PC-3 (cell line): ENCODE measurements at regions not wholly inside any gene's neighbourhood (a gene's known extent, or its start where the extent isn't known, plus 50 kb on each side); places are given as distances from the start of the nearest gene placed in this dataset.

Experiments
- ATAC-seq: fragments of 200-7000 bp; cut with Tn5 transposase; 2 replicates; pipeline ENCODE4 v1.9.1; 2020; ENCODE audit warnings: mild to moderate bottlenecking, moderate library complexity
- BruUV-seq: library from RNA; stranded (reverse); fragments of 400-500 nt; replicated peaks from 2 replicates; lab custom pipeline; 2021; lab: Mats Ljungman, UMichigan
- CTCF ChIA-PET: fragments of 300-600 bp; sonication (Branson Sonifier 250); formaldehyde crosslinking; loops from one replicate; lab custom pipeline; 2022; ENCODE audit warnings: antibody characterized with exemption; lab: Charles Lee
- POLR2A ChIA-PET: fragments of 300-600 bp; sonication (Branson Sonifier 250); formaldehyde crosslinking; loops from one replicate; lab custom pipeline; 2022; ENCODE audit warnings: antibody characterized with exemption; ENCODE audit not compliant: unreplicated experiment; lab: Charles Lee
- DNase-seq: peaks from one replicate; pipeline ENCODE4 v3.0.0-alpha.2; 2015
- H2AFZ ChIP-seq: fragments of 300-600 bp; sonication (generic); 2 replicates; pipeline ENCODE4 v1.6.0; 2016; ENCODE audit warnings: antibody characterized with exemption, low read length
- H3F3A ChIP-seq: fragments of 300-600 bp; sonication (generic); one replicate; pipeline ENCODE4 v1.6.0; 2017; ENCODE audit warnings: antibody characterized with exemption, low read length, control low read depth, mild to moderate bottlenecking; ENCODE audit not compliant: unreplicated experiment
- H3K27ac ChIP-seq: fragments of 300-600 bp; sonication (generic); 2 replicates; pipeline ENCODE4 v1.5.1; 2016; ENCODE audit warnings: mild to moderate bottlenecking, low read length
- H3K27me3 ChIP-seq: fragments of 300-600 bp; sonication (generic); 2 replicates; pipeline ENCODE4 v1.6.1; 2016; ENCODE audit warnings: low read length, mixed read lengths
- H3K36me3 ChIP-seq: fragments of 300-600 bp; sonication (generic); 2 replicates; pipeline ENCODE4 v1.6.1; 2016; ENCODE audit warnings: low read depth, mixed run types, low read length, mixed read lengths
- H3K4me1 ChIP-seq: fragments of 300-600 bp; sonication (generic); 2 replicates; pipeline ENCODE4 v1.5.1; 2016; ENCODE audit warnings: low read length; ENCODE audit not compliant: insufficient read depth
- H3K4me2 ChIP-seq: fragments of 300-600 bp; sonication (generic); 2 replicates; pipeline ENCODE4 v1.6.0; 2016; ENCODE audit warnings: low read length
- H3K4me3 ChIP-seq: fragments of 300-600 bp; sonication (generic); 2 replicates; pipeline ENCODE4 v1.5.1; 2016; ENCODE audit warnings: mild to moderate bottlenecking, low read length, mixed read lengths
- H3K79me2 ChIP-seq: fragments of 300-600 bp; sonication (generic); 2 replicates; pipeline ENCODE4 v1.6.1; 2017; ENCODE audit warnings: low read length, mixed read lengths
- H3K9ac ChIP-seq: fragments of 300-600 bp; sonication (generic); 2 replicates; pipeline ENCODE4 v1.6.0; 2016; ENCODE audit warnings: mild to moderate bottlenecking, low read length
- H3K9me2 ChIP-seq: fragments of 300-600 bp; sonication (generic); replicated peaks from 2 replicates; pipeline ENCODE4 v1.6.1; 2016; ENCODE audit warnings: mixed run types, low read length, mixed read lengths
- H3K9me3 ChIP-seq: fragments of 300-600 bp; sonication (generic); 2 replicates; pipeline ENCODE4 v1.6.1; 2016; ENCODE audit warnings: low read length, mixed read lengths
- H4K20me1 ChIP-seq: fragments of 300-600 bp; sonication (generic); 2 replicates; pipeline ENCODE4 v1.6.1; 2016; ENCODE audit warnings: low read length, mixed read lengths
- CTCF ChIP-seq: fragments of 300-600 bp; sonication (generic); conservative IDR thresholded peaks from 2 replicates; pipeline ENCODE4 v1.5.1; 2017; ENCODE audit warnings: antibody characterized with exemption, low read depth, mild to moderate bottlenecking, low read length
- EZH2 ChIP-seq: fragments of 300-600 bp; sonication (generic); IDR thresholded peaks from one replicate; pipeline ENCODE4 v1.6.1; 2017; ENCODE audit warnings: antibody characterized with exemption, mild to moderate bottlenecking, low read length; ENCODE audit not compliant: unreplicated experiment
- EZH2phosphoT487 ChIP-seq: fragments of 300-600 bp; sonication (generic); IDR thresholded peaks from 2 replicates; pipeline ENCODE4 v1.6.1; 2018; ENCODE audit warnings: mild to moderate bottlenecking, antibody characterized with exemption, low read length, borderline replicate concordance
- intact Hi-C: fragments of 100-400 bp; cut with micrococcal nuclease; formaldehyde crosslinking; loops from 2 replicates; pipeline ENCODE4 v1.9.0; 2023

GRCh38 chr13:31035185-31035965 is 102.9 kb downstream of the TEX26 start:
- no TSS peak for BruUV-seq
- no peak overlapping the region for H3K9ac ChIP-seq
- H4K20me1 ChIP-seq: no peaks in the 10 kb centered on the region
- peaks cover 37% of the 10 kb centered on the region for H3K27me3 ChIP-seq
- H2AFZ ChIP-seq: no peak overlapping the region
- H3K4me1 ChIP-seq: peaks cover 10% of the 10 kb centered on the region
- H3K4me3 ChIP-seq: no peak overlapping the region
- no peaks in the 10 kb centered on the region for H3K9me3 ChIP-seq
- intact Hi-C loops: no loop called here
- H3F3A ChIP-seq: no peaks in the 10 kb centered on the region
- no peaks in the 10 kb centered on the region for H3K36me3 ChIP-seq
- TF ChIP-seq EZH2phosphoT487 (no peak), EZH2 (no peak), CTCF (no peak)
- ChIA-PET POLR2A (no interaction called here), CTCF (no interaction called here)
- DNase-seq (no peak), ATAC-seq (no peak)
- H3K9me2 ChIP-seq: no peaks in the 10 kb centered on the region
- no peak overlapping the region for H3K4me2 ChIP-seq
- H3K27ac ChIP-seq: no peak overlapping the region
- H3K79me2 ChIP-seq: no peaks in the 10 kb centered on the region

- CTCF ChIA-PET: no interaction called here
- Histone ChIP-seq H3K4me2 (no peak overlapping the region), H3K9me2 (no peaks in the 10 kb centered on the region), H3K79me2 (no peaks in the 10 kb centered on the region), H3K27ac (no peak overlapping the region), H3K4me1 (no peaks in the 10 kb centered on the region), H2AFZ (no peak overlapping the region), H4K20me1 (no peaks in the 10 kb centered on the region), H3K9me3 (no peaks in the 10 kb centered on the region), H3K27me3 (peaks cover 44% of the 10 kb centered on the region), H3K9ac (no peak overlapping the region), H3F3A (no peaks in the 10 kb centered on the region), H3K4me3 (no peak overlapping the region), H3K36me3 (no peaks in the 10 kb centered on the region)
- DNase-seq (no peak), ATAC-seq (no peak)
- TF ChIP-seq EZH2 (no peak), EZH2phosphoT487 (no peak), CTCF (no peak)
- intact Hi-C loops: no loop called here
- POLR2A ChIA-PET: no interaction called here
- BruUV-seq: no TSS peak
Measured at GRCh38 chr13:31032528-31033113, 100.2 kb downstream of the TEX26 start.

GRCh38 chr13:31031482-31031881 is 99.0 kb downstream of the TEX26 start:
- peaks cover 42% of the 10 kb centered on the region for H3K27me3 ChIP-seq
- no peak overlapping the region for H3K4me3 ChIP-seq
- H3K4me1 ChIP-seq: no peaks in the 10 kb centered on the region
- H3K9me2 ChIP-seq: no peaks in the 10 kb centered on the region
- ChIA-PET POLR2A (no interaction called here), CTCF (no interaction called here)
- intact Hi-C loops: no loop called here
- BruUV-seq: no TSS peak
- no peak overlapping the region for H3K9ac ChIP-seq
- no peaks in the 10 kb centered on the region for H4K20me1 ChIP-seq
- no peak for DNase-seq
- no peak overlapping the region for H2AFZ ChIP-seq
- no peaks in the 10 kb centered on the region for H3K79me2 ChIP-seq
- no peaks in the 10 kb centered on the region for H3K9me3 ChIP-seq
- no peaks in the 10 kb centered on the region for H3K36me3 ChIP-seq
- H3K4me2 ChIP-seq: no peak overlapping the region
- no peaks in the 10 kb centered on the region for H3F3A ChIP-seq
- no peak overlapping the region for H3K27ac ChIP-seq
- no peak for TF ChIP-seq EZH2phosphoT487
- no peak for ATAC-seq
